ENCODE measurements at regions not wholly inside any gene's neighbourhood (a gene's known extent, or its start where the extent isn't known, plus 50 kb on each side); places are given as distances from the start of the nearest gene placed in this dataset.

GRCh38 chr2:45301307-45302277 is 292.3 kb upstream of the SIX2 start:
- 62 to 66% (median 64%) methylated on average over 19 of the region's 19 CpGs for whole genome bisulfite sequencing, 5 donors
- Histone ChIP-seq H3K27me3 (replicated peaks in 1 of 7) (peaks cover 0 to 12% (median 0%) of the 10 kb centered on the region in 7 donors), H3K36me3 (no peaks in the 10 kb centered on the region), H3K4me3 (no peak overlapping the region), H3K4me1 (no peaks in the 10 kb centered on the region), H3K27ac (no peak overlapping the region), H3K9me3 (no peaks in the 10 kb centered on the region)
- no peak for DNase-seq
- intact Hi-C loops (cut with DNase I; ENCODE audit: low total_unique reads), result no loop called here
- TF ChIP-seq POLR2AphosphoS5 (IDR thresholded peaks at IDR 0.05) (no peak), POLR2A (IDR thresholded peaks at IDR 0.05) (no peak), CTCF (IDR thresholded peaks at IDR 0.05 in 8 of 11, conservative IDR thresholded peaks at IDR 0.05 in 3 of 11) (no peak)

- no peak overlapping the region for H3K4me3 ChIP-seq
- H3K4me1 ChIP-seq, result no peaks in the 10 kb centered on the region
- H3K36me3 ChIP-seq, result no peaks in the 10 kb centered on the region
- no peak for DNase-seq
- peaks cover 0 to 10% (median 0%) of the 10 kb centered on the region in 7 donors for H3K27me3 ChIP-seq (replicated peaks in 1 of 7)
- no peak overlapping the region for H3K27ac ChIP-seq
- H3K9me3 ChIP-seq, result no peaks in the 10 kb centered on the region
- 71 to 92% (median 82%) methylated on average over 3 to 4 of the region's 4 CpGs for WGBS, 5 donors
- intact Hi-C loops (cut with DNase I; ENCODE audit: low total_unique reads), result no loop called here
- no peak for TF ChIP-seq POLR2A (IDR thresholded peaks at IDR 0.05)
- TF ChIP-seq POLR2AphosphoS5 (IDR thresholded peaks at IDR 0.05), result no peak
Observed at GRCh38 chr2:45300026-45300750, 290.9 kb upstream of the SIX2 start.

- no peaks in the 10 kb centered on the region for H3K4me1 ChIP-seq
- no peaks in the 10 kb centered on the region for H3K9me3 ChIP-seq
- intact Hi-C loops (cut with DNase I; ENCODE audit: low total_unique reads), result no loop called here
- H3K4me3 ChIP-seq, result no peak overlapping the region
- no peaks in the 10 kb centered on the region for H3K36me3 ChIP-seq
- no peak for DNase-seq
- H3K27me3 ChIP-seq (replicated peaks in 1 of 7), result peaks cover 0 to 3% (median 0%) of the 10 kb centered on the region in 7 donors
- TF ChIP-seq CTCF (IDR thresholded peaks at IDR 0.05 in 8 of 11, conservative IDR thresholded peaks at IDR 0.05 in 3 of 11) (no peak), POLR2A (IDR thresholded peaks at IDR 0.05) (no peak), POLR2AphosphoS5 (IDR thresholded peaks at IDR 0.05) (no peak)
- 74 to 86% (median 82%) methylated on average over 4 of the region's 4 CpGs for WGBS, 5 donors
- no peak overlapping the region for H3K27ac ChIP-seq
Observed at GRCh38 chr2:45299361-45299760, 290.1 kb upstream of the SIX2 start.

- Histone ChIP-seq H3K27me3 (replicated peaks in 1 of 7) (peaks cover 0 to 2% (median 0%) of the 10 kb centered on the region in 7 donors), H3K36me3 (no peaks in the 10 kb centered on the region), H3K4me3 (no peak overlapping the region), H3K27ac (no peak overlapping the region), H3K9me3 (no peaks in the 10 kb centered on the region), H3K4me1 (peaks cover 0 to 16% (median 0%) of the 10 kb centered on the region in 6 donors)
- no peak for DNase-seq
- no peak for TF ChIP-seq POLR2A (IDR thresholded peaks at IDR 0.05)
- no peak for TF ChIP-seq POLR2AphosphoS5 (IDR thresholded peaks at IDR 0.05)
- TF ChIP-seq CTCF (IDR thresholded peaks at IDR 0.05 in 8 of 11, conservative IDR thresholded peaks at IDR 0.05 in 3 of 11), result no peak
- intact Hi-C loops (cut with DNase I; ENCODE audit: low total_unique reads), result no loop called here
- WGBS, 5 donors, result 39 to 46% (median 43%) methylated on average over 5 of the region's 5 CpGs
Observed at GRCh38 chr2:45293182-45293581, 283.9 kb upstream of the SIX2 start.

Measured in spleen (tissue), 11 donors.